ENCODE measurements at regions not wholly inside any gene's neighbourhood (a gene's known extent, or its start where the extent isn't known, plus 50 kb on each side); places are given as distances from the start of the nearest gene placed in this dataset.
"Not testable (repeated sequence)": the region's sequence is repeated elsewhere in the genome, so short reads cannot be mapped to it uniquely, and the experiment has no call there.

- Histone ChIP-seq H3K9me3 (peaks cover 0 to 10% (median 0%) of the 10 kb centered on the region in 8 donors), H3K4me3 (peak overlapping the region in 7 of 8 donors; percentile 13 to 68 (median 35)), H3K27me3 (replicated peaks in 1 of 7) (peaks cover 3 to 53% (median 20%) of the 10 kb centered on the region in 7 donors), H3K4me1 (peaks cover 11 to 26% (median 22%) of the 10 kb centered on the region in 6 donors)
- peak; percentile 83 for DNase-seq
- intact Hi-C loops (cut with DNase I; ENCODE audit: low total_unique reads) = loop anchor here (10.0 kb wide), 1 partner anchor 258 kb away; no protein-coding TSS in a partner anchor
- H3K36me3 ChIP-seq, H3K27ac ChIP-seq: not testable (repeated sequence)
- TF ChIP-seq CTCF (IDR thresholded peaks at IDR 0.05 in 8 of 11, conservative IDR thresholded peaks at IDR 0.05 in 3 of 11) = peak; percentile 19 to 74 (median 62)
- 4 to 10% (median 7%) methylated on average over 15 to 38 of the region's 38 CpGs for WGBS, 5 donors
These were observed 145.0 kb downstream of the CCDC74A start for GRCh38 chr2:131672471-131673399.

- intact Hi-C loops (cut with DNase I; ENCODE audit: low total_unique reads) = loop anchor here (10.0 kb wide), 1 partner anchor 259 kb away; no protein-coding TSS in a partner anchor
- DNase-seq = peak; percentile 92
- peak; percentile 39 to 95 (median 90) for TF ChIP-seq CTCF (IDR thresholded peaks at IDR 0.05 in 8 of 11, conservative IDR thresholded peaks at IDR 0.05 in 3 of 11)
- TF ChIP-seq POLR2A (IDR thresholded peaks at IDR 0.05) = no peak
- TF ChIP-seq POLR2AphosphoS5 (IDR thresholded peaks at IDR 0.05) = peak in 2 of 3 donors; percentile 47 to 55
- H3K9me3 ChIP-seq = peaks cover 0 to 4% (median 0%) of the 10 kb centered on the region in 8 donors
- 0 to 11% (median 3%) methylated on average over 8 to 48 of the region's 48 CpGs for WGBS, 5 donors
- peak overlapping the region; percentile 6 to 68 (median 35) for H3K4me3 ChIP-seq
- H3K27ac ChIP-seq = no peak overlapping the region
- H3K36me3 ChIP-seq = no peaks in the 10 kb centered on the region
- H3K4me1 ChIP-seq = peaks cover 11 to 26% (median 22%) of the 10 kb centered on the region in 6 donors
- H3K27me3 ChIP-seq (replicated peaks in 1 of 7) = peaks cover 3 to 53% (median 20%) of the 10 kb centered on the region in 7 donors
These were observed 145.9 kb downstream of the CCDC74A start for GRCh38 chr2:131673400-131674173.

GRCh38 chr2:131674174-131674507, 146.5 kb downstream of the CCDC74A start:
- DNase-seq = no peak
- Histone ChIP-seq H3K27me3 (replicated peaks in 1 of 7) (peaks cover 3 to 53% (median 20%) of the 10 kb centered on the region in 7 donors), H3K9me3 (no peaks in the 10 kb centered on the region), H3K4me3 (peak overlapping the region in 5 of 8 donors; percentile 35 to 68 (median 37)), H3K27ac (no peak overlapping the region), H3K4me1 (peaks cover 11 to 26% (median 22%) of the 10 kb centered on the region in 6 donors), H3K36me3 (no peaks in the 10 kb centered on the region)
- WGBS, 5 donors = 4 to 5% (median 5%) methylated on average over 6 of the region's 6 CpGs
- intact Hi-C loops (cut with DNase I; ENCODE audit: low total_unique reads) = loop anchor here (10.0 kb wide), 1 partner anchor 259 kb away; no protein-coding TSS in a partner anchor
- TF ChIP-seq POLR2A (IDR thresholded peaks at IDR 0.05) = no peak
- peak in 4 of 11 experiments; percentile 2 to 20 (median 10) for TF ChIP-seq CTCF (IDR thresholded peaks at IDR 0.05 in 8 of 11, conservative IDR thresholded peaks at IDR 0.05 in 3 of 11)
- no peak for TF ChIP-seq POLR2AphosphoS5 (IDR thresholded peaks at IDR 0.05)

- peak overlapping the region in 7 of 8 donors; percentile 74 to 88 (median 82) for H3K27ac ChIP-seq
- peaks cover 5 to 26% (median 12%) of the 10 kb centered on the region in 6 donors for H3K4me1 ChIP-seq
- H3K9me3 ChIP-seq; H3K36me3 ChIP-seq; intact Hi-C loops (cut with DNase I; ENCODE audit: low total_unique reads): not testable (repeated sequence)
- 22 to 57% (median 37%) methylated on average over 5 to 10 of the region's 10 CpGs for WGBS, 5 donors
- peak overlapping the region; percentile 52 to 93 (median 68) for H3K4me3 ChIP-seq
- peak; percentile 80 for DNase-seq
- peaks cover 0 to 19% (median 0%) of the 10 kb centered on the region in 7 donors for H3K27me3 ChIP-seq (replicated peaks in 1 of 7)
These were observed 154.0 kb downstream of the CCDC74A start for GRCh38 chr2:131681611-131682121.
